DOHH2 (cell line): ENCODE measurements at regions not wholly inside any gene's neighbourhood (a gene's known extent, or its start where the extent isn't known, plus 50 kb on each side); places are given as distances from the start of the nearest gene placed in this dataset.

Source experiments
- CTCF ChIP-seq: fragments of 200-600 bp; sonication (generic); IDR thresholded peaks from one replicate; pipeline ENCODE4 v1.5.1; 2014; ENCODE audit warnings: antibody characterized with exemption, mild to moderate bottlenecking, low read depth, low read length; ENCODE audit not compliant: poor library complexity, severe bottlenecking
- EZH2phosphoT487 ChIP-seq: fragments of 200-600 bp; sonication (generic); IDR thresholded peaks from 2 replicates; pipeline ENCODE4 v1.6.1; 2017; ENCODE audit warnings: borderline replicate concordance, mild to moderate bottlenecking, antibody characterized with exemption, low read length, moderate library complexity, mixed read lengths

DNA sequence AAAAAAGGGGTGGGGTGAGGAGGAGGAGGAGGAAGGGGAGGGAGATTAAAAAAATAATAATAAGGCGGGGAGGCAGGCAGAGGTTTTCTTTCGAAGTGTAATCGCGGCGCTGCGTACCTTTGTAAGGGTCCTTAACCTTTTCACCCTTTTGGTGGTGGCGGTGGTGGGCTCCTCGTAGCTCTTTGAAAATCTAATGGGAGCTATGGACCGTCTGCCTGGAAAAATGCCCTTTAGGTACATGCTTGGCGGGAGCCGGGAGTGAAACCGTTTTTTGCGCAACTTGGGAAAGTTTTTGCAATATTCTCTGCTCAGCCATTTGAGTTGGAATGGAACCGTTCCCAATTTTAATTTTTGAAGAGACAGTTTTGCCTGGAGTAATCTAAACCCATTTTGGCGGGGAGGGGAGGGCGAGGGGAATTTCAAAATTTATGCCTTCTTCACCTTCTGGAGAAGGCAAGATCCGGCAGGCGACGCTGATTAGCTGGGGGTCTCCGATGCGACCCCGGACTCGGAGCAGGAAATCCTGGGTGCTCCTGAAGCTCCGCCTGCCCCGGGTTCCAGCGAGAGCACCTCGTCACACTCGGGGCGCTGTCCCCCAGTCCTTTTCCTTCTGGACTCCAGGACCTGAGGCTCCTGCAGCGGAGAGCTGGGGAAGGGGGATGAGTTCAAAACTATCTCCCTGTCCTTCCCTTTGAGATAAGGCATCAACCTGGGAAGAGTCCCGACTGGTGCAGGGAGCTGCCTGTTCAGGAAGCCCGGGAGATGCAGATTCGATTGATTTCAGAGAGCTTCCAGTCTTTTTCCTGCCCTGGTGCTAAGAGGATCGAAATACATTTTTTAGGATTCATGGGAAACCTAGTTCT, 74.6 kb upstream of the TBX5 start:
- TF ChIP-seq CTCF (no peak), EZH2phosphoT487 (no peak)
